C4-2B (cell line): ENCODE measurements at regions not wholly inside any gene's neighbourhood (a gene's known extent, or its start where the extent isn't known, plus 50 kb on each side); places are given as distances from the start of the nearest gene placed in this dataset.

Experiments
- H3K27ac ChIP-seq: fragments of 450-650 bp; 2 replicates; pipeline ENCODE4 v1.5.1; 2017
- ZFX ChIP-seq: fragments of 450-650 bp; IDR thresholded peaks from 2 replicates; pipeline ENCODE4 v1.6.1; 2017
- TF ChIP-seq, protein P1 (sequence below): fragments of 450-650 bp; conservative IDR thresholded peaks from 2 replicates; pipeline ENCODE4 v1.5.1; 2017; ENCODE audit warnings: mild to moderate bottlenecking

GRCh38 chr6:65938000-65938399, 231.0 kb upstream of the EYS start:
- TF ChIP-seq ZFX, result no peak
- TF ChIP-seq, protein P1, sequence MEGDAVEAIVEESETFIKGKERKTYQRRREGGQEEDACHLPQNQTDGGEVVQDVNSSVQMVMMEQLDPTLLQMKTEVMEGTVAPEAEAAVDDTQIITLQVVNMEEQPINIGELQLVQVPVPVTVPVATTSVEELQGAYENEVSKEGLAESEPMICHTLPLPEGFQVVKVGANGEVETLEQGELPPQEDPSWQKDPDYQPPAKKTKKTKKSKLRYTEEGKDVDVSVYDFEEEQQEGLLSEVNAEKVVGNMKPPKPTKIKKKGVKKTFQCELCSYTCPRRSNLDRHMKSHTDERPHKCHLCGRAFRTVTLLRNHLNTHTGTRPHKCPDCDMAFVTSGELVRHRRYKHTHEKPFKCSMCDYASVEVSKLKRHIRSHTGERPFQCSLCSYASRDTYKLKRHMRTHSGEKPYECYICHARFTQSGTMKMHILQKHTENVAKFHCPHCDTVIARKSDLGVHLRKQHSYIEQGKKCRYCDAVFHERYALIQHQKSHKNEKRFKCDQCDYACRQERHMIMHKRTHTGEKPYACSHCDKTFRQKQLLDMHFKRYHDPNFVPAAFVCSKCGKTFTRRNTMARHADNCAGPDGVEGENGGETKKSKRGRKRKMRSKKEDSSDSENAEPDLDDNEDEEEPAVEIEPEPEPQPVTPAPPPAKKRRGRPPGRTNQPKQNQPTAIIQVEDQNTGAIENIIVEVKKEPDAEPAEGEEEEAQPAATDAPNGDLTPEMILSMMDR, result no peak
- no peak overlapping the region for H3K27ac ChIP-seq

DNA sequence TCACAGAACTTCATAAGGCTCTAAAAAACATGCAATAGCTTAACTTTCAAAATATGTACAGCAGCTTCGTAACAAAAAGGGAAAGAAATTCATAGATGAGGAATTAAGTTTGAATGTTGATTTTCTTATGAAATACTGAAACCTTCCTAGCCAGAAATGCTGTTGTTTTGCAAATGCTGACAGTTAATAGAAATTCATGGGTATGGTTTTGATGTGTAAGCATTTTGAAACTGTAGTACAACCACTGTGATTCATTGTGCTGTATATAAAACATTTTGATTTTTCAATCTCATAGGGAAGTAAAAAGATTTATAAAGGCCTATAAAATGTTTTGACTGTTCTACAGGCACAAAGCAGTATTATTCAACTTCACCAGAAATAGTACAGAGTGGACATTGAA, 228.4 kb upstream of the EYS start:
- H3K27ac ChIP-seq, result no peak overlapping the region
- no peak for TF ChIP-seq ZFX
- TF ChIP-seq, protein P1, result no peak

DNA sequence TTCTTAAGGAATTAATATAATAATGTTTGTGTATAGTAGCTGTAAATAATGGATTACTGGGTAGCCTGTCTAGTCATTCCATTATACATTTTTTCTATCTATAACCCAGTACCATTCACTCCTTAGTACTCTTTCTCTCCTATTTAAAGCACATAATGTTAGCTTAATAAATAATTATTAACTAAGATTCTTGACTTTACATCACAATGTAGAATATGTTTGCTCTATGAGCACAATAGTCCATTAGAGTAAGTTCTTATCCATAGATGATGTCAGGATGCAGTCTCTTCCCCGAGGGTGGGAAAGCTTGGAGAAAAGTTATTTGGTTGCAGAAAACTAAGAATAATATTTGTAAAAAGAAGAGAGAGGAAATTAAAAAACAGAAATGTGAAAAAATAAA, 226.4 kb upstream of the EYS start:
- H3K27ac ChIP-seq, result no peak overlapping the region
- no peak for TF ChIP-seq ZFX
- TF ChIP-seq, protein P1, result no peak

DNA sequence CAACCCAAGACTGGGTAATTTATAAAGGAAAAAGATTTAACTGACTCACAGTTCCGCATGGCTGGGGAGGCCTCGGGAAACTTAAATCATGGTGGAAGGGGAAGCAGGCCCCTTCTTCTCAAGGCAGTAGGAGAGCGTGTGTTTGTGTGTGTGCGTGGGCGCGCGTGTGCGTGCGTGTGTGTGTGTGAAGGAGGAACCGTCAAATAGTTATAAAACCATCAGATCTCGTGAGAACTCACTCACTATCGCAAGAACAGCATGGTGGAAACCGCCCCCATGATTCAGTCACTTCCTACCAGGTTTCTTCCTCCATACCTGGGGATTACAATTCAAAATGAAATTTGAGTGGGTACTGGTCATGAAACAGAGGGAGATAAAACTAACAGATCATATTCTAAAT, 220.1 kb upstream of the EYS start:
- TF ChIP-seq, protein P1, result no peak
- TF ChIP-seq ZFX, result no peak
- H3K27ac ChIP-seq, result no peak overlapping the region

DNA sequence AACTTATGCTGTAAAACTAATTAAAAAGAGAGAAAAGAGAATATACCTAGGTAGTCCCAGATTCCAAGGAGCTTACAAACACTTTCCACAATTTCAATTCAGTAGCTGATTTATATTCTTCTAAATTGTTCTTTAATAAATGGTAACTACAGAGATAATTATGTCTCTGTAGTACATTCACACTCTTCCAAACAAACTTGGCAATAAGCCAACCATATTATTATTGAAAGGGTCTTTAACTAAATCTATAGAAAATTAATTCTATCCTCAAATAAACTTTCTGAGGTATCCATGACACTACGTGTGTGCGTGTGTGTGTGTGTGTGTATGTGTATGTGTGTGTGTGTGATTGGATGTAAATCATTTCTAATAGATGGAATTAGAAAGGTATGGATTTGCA, 217.4 kb upstream of the EYS start:
- H3K27ac ChIP-seq, result no peak overlapping the region
- TF ChIP-seq, protein P1, result no peak
- no peak for TF ChIP-seq ZFX

- TF ChIP-seq, protein P1, result no peak
- TF ChIP-seq ZFX, result no peak
- no peak overlapping the region for H3K27ac ChIP-seq
Observed at GRCh38 chr6:65922049-65922448, 215.0 kb upstream of the EYS start.

- TF ChIP-seq, protein P1, result no peak
- no peak overlapping the region for H3K27ac ChIP-seq
Observed at GRCh38 chr6:65908065-65908464, 201.0 kb upstream of the EYS start.
